ENCODE measurements at regions not wholly inside any gene's neighbourhood (a gene's known extent, or its start where the extent isn't known, plus 50 kb on each side); places are given as distances from the start of the nearest gene placed in this dataset.

DNA sequence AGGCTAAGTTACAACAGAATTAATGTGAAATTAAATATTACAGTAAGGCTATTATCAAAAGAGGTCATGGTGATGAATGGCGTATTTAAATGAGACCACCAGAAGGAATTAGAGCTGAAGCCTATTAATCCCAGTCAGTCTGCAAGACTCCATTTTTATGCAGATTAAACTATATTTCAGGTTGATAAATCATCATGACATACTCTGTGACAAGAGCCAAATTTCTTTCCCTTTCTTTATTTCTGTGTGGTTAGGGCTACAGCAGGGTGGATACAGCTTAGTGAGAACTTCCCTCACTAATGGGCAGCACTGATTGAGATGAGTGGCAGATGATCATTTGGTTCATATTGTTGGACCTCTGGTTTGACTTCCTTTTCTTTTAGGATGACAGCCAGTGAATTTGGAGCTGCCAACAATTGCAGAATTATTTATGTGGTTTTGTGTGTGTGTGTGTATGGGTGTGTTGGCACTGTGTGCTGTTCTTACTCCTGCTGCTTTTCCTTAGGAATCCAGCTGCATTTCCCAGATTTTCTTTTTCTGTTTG is 481.3 kb downstream of the PIK3C3 start:
- TF ChIP-seq, protein P1, sequence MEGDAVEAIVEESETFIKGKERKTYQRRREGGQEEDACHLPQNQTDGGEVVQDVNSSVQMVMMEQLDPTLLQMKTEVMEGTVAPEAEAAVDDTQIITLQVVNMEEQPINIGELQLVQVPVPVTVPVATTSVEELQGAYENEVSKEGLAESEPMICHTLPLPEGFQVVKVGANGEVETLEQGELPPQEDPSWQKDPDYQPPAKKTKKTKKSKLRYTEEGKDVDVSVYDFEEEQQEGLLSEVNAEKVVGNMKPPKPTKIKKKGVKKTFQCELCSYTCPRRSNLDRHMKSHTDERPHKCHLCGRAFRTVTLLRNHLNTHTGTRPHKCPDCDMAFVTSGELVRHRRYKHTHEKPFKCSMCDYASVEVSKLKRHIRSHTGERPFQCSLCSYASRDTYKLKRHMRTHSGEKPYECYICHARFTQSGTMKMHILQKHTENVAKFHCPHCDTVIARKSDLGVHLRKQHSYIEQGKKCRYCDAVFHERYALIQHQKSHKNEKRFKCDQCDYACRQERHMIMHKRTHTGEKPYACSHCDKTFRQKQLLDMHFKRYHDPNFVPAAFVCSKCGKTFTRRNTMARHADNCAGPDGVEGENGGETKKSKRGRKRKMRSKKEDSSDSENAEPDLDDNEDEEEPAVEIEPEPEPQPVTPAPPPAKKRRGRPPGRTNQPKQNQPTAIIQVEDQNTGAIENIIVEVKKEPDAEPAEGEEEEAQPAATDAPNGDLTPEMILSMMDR (IDR thresholded peaks at IDR 0.05): no peak
- no peak for TF ChIP-seq POLR2A (IDR thresholded peaks at IDR 0.05)
- no peak for TF ChIP-seq POLR2AphosphoS5 (IDR thresholded peaks at IDR 0.05)
- no peak for TF ChIP-seq EP300 (IDR thresholded peaks at IDR 0.05)
